ENCODE measurements at regions not wholly inside any gene's neighbourhood (a gene's known extent, or its start where the extent isn't known, plus 50 kb on each side); places are given as distances from the start of the nearest gene placed in this dataset.

DNA sequence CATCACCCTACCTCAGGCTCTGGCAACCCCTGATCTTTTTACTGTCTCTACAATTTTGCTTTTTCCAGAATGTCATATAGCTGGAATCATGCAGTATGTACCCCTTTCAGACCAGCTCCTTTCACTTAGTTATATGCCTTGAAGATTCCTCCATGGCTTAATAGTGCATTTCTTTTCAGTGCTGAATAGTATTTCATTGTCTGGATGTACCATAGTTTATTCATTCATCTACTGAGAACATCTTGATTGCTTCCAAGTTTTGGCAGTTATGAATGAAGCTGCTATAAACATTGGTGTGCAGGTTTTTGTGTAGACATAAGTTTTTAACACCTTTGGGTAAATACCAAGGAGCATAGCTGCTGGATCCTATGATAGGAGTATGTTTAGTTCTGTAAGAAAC, 50.8 kb upstream of the ANP32A start:
- ATAC-seq: no peak

GRCh38 chr15:68874788-68875187, 54.1 kb upstream of the ANP32A start:
- ATAC-seq: no peak

DNA sequence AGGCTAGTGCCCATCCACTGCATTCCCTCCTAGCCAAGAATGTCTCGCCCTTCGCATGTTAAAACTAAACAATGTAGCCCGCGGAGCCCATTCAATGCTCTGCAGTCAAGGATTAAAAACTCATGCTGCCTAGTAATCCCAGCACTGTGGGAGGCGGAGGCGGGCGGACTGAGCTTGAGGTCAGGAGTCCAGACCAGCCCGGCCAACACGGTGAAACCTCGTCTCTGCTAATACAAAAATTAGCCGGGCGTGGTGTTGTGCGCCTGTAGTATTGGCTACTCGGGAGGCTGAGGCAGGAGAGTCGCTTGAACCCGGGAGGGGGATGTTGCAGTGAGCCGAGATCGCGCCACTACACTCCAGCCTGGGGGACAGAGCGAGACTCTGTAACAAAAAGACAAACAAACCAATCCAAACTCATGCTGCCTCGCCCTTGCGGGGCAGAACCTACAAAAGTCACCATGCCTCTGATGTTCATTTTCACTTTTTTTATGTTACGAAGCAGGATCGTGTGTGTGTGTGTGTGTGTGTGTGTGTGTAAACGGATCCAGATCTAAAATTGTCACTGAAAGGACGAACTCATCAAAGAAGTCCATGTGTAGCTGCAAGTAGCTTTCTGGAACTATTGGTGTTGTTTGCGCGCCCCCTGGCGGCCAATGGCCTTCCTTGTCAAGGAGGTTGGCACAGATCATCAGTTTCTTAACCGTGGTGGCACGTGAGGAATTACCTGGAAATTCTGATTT, 54.8 kb upstream of the SPESP1 start:
- ATAC-seq: peak; percentile 79

DNA sequence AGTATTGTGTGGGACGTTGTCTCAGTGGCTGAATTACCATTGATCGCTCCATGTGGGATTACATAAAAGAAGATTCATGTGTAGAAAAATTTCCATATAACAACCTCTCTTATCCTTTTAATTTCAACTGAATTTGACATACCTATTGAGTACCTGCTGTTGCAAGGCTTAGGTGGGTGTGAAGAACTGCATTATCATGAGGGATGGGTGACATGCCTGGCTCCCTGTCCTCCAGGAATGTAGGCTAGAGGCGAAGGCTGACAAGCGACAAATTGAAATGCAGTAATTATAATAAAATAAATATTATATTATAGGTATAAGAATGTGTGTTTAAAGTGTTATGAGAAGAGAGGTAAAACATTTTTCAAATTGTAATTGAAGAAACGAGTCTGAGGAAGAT, 52.7 kb upstream of the SPESP1 start:
- no peak for ATAC-seq

GRCh38 chr15:68880382-68880781, 49.9 kb upstream of the SPESP1 start:
- ATAC-seq: no peak
